HT-29 (cell line): ENCODE measurements at regions not wholly inside any gene's neighbourhood (a gene's known extent, or its start where the extent isn't known, plus 50 kb on each side); places are given as distances from the start of the nearest gene placed in this dataset.
A peak's percentile ranks its signal among the peaks of the same experiment; 100 is the strongest.
"Not testable (repeated sequence)": the region's sequence is repeated elsewhere in the genome, so short reads cannot be mapped to it uniquely, and the experiment has no call there.

ENCODE experiments used
- DNase-seq: peaks from one replicate; pipeline ENCODE4 v3.0.0-alpha.2; 2015; ENCODE audit warnings: low spot score

DNA sequence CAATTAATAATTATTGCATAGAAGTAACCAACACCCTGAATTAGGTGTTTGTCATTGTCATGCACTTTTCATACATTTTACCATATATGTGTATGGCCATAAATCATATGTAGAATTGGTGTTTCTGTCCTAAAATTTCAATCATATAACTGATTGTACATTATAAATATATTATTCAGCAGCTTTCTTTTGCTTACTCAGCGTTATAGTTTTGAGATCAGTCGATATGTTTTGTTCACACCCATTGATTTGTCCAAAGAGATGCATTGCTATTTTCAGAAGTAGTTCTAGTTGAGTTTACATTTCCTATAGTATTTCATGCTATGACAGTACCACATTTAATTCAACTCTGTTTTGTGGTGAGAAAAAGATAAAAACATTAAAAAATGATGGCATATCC is 50.5 kb upstream of the PARP4 start:
- DNase-seq: no peak

DNA sequence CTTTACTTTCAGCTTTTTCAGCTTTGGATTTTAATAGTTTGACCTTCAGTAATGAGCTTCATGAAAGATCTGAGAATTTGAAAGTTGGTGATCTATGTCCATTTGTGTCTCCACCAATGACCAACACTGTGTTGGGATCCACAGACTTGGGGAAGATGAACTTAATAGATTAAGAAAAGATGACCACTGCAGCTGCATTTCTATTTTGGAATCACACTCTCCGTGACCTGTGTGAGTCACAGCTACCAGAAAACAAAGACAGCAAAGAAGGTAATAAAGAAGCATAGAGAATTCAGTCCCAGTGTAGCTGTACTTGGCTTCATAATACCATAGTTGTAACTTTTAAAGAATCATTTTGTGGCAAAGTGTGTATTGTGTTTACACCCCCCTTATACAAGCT is 51.4 kb upstream of the PARP4 start:
- not testable (repeated sequence) for DNase-seq

DNA sequence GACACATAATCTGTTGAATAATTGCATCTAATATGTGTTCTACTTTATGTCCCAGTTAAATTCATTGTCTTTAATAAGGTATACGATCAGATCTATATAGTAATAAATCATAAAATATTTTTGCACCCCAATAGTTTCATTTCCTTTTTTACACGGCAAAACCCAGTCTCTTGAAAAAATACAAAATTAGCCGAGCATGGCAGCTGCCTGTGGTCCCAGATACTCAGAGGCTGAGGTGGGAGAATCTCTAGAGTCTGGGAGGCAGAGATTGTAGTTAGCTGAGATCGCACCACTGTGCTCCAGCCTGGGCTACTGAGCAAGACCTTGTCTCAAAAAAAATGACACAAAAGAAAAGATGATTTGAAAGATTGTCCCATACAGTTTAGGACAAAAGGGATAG is 52.3 kb upstream of the PARP4 start:
- DNase-seq: no peak

DNA sequence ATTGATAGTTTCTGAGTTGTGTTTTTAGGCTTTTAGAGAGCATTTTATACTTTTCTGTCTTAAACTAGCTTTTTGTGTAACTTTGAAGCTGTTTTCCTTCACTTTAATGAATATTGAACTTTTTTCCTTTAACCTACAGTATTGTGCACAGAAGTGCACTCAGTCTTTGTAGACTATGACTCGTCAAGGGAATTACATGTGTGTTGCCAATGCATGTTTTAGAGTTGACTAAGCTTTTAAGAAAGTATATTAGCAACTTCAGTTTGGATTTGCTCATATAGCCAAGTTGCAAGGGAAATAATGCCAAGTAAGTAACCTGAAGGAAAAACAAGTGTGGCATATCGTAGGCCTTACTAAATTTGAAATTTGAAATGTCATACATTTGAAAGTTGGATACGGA is 55.0 kb upstream of the PARP4 start:
- DNase-seq: not testable (repeated sequence)

DNA sequence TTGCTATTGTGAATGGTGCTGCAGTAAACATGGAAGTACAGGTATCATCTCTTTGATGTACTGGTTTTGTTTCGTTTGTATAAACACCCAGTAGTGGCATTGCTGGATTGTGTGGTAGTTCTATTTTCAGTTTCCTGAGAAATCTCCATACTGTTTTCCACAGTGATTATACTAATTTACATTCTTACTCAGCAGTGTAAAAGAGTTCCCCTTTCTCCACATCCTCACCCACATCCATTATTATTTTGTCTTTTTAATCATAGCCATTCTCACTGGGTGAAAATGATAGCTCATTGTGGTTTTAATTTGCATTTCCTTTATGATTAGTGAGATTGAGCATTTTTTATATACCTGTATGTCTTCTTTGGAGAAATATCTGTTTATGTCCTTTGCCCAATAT is 62.3 kb upstream of the PARP4 start:
- DNase-seq: no peak

DNA sequence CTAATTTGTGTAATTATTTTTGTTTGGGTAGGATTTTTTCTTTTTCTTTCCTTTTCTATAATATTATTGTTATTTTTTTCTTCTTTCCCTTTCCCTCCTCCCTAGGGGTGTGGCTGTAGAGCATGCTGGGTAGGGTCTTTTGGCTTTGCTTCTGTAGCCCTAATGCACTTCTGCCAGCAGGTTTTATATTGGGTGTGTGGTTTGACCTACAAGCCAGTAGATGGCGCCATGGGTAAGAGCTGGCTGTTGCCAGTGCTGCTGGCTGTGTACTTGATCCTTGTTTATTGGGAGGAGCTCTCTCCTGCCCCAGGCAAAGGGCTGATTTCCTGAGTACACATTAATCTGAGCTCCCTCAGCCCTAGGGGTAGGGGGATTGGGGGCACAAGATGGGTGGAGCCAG is 67.7 kb upstream of the PARP4 start:
- peak; percentile 47 for DNase-seq

DNA sequence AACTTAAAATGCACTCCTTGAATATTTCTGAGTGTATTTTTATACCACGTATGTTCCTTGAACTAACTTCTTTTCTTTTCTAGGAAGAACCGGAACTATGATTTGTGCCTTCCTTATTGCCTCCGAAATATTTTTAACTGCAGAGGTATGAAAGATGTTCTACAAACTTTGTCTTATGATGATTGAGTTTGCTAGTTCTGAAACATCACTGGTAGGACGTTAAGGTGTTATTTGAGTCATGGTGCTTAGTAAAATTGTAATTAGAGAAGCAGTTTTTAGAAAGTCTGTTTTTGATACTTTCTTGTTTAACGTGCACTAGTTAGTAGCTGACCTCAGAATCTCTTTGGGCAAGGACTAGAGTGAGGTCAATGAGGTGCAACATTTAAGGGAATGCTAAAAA is 69.0 kb upstream of the PARP4 start:
- not testable (repeated sequence) for DNase-seq

DNA sequence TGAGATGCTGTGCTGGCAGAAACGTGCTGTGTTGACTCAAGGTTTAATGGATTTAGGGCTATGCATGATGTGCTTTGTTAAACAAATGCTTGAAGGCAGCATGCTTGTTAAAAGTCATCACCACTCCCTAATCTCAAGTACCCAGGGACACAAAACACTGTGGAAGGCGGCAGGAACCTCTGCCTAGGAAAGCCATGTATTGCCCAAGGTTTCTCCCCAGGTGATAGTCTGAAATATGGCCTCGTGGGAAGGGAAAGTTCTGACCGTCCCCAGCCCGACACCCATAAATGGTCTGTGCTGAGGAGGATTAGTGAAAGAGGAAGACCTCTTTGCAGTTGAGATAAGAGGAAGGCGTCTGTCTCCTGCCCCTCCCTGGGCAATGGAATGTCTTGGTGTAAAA is 79.1 kb upstream of the PARP4 start:
- not testable (repeated sequence) for DNase-seq

DNA sequence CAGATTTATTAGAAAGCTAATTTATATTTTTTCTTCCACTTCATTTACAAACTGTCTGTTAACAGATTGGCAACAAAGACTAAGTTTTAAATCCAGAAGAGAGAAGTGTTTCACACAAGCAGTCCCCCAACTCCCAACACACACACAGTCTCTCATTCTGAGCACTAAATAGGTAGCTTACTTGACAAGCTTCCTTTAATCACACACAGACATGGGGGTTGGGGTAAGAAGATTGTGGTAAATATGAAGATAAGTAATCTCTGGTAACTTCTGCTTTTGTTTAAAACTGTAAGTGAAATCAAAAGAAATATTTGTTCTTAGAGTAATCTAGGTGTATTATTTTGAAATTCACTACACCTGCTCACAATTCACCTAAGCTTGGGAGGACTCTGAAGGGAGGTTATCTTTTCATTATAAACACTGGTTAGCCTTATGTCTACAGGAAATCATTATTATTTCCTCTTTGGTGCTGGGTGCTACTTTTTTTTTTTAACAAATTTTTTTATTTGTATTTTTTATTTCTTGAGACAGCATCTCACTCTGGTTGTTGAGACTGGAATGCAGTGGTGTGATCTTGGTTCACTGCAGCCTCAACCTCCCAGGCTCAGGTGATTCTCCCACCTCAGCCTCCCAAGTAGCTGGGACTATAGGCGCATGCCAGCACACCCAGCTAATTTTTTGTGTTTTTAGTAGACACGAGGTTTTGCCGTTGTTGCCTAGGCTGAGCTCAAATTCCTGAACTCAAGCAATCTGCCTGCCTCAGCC is 82.1 kb upstream of the ATP12A start:
- DNase-seq: not testable (repeated sequence)

DNA sequence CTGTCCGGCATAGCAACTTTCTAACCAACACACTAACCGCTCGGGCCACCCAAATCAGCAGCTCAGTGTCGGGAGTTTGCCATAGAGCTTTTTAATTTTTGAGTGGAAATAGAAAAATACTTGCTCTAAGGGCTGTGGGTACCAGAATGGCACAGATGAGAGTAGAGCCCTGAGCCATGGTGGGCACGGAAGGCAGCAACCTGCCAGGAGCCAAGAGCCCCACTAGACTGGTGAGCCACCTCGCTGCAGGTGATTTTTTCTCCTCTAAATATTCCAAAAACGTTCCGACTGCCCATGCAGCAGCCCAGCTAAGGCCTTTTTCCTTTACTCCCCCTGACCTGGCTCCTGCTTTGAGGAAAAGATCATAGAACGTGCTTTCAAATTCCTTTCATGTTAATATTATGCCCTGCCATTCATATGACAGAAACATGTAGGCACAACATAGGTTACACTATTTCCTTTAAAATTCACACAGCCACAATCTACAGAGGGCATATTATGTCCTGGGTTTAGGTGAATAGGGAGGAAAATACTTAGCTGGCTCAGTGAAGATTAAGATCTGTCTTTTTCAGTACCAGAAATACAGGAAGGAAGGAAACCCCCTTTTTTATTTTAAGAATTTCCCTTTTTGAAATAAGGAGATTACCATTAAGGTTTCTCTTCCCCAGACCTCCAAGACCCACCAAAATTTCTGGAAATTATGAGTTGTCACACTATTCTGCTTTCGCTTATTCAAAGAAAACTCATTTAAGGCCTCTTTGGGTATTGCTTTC is 81.0 kb upstream of the ATP12A start:
- not testable (repeated sequence) for DNase-seq

DNA sequence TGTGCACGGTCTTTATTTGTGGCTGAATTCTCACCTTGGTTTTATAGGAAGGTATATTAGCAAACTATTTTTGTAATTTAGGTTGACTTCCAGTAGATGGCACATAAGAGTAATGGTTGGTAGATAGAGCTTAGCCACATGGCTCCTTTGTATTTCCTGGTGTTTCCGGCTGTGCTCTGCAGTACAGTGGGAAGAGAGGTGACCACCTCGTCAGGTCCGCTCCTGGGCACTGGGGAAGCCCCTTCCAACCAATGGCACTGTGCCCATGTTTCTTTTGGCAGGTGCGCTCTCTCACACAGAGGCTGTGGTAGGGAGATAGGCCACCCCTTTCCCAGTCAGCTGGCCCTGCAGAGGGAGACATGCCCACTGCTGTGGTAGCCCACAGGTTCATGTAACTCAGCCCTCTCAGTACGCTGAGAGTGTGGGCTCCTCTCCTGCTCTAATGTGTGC is 74.3 kb upstream of the ATP12A start:
- peak; percentile 34 for DNase-seq

DNA sequence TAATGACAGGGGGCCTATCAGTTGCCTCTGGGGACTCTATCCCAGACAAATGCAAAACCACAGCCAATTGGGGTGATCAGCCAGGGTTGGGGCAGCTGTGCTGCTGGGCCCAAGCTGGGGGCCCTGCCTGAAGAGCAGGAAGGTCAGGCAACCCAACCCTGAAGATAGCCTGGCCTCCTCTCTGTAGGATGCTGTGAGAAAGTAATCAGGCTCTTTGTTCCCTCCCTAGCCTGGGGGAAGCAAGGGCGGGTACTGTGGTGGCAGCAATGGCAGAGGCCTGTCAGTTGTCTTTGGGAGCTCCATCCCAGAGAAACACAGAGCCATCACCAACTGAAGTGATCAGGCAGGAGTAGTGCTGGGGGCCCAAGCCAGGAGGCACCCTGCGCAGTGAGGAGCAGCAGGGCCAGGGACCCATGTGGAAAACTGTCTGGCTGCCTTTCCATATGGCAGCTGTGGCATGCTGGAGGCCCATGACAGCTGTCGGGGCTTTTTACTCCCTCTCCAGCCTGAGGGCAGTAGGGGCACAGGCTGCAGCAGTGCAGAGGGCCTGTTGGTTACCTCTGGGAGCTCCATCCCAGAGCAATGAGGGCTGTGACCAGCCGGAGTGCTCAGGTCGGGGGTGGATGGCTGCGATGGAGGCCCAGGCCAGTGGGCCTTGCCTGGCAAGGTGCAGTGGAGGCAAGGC is 73.6 kb upstream of the ATP12A start:
- DNase-seq: no peak

DNA sequence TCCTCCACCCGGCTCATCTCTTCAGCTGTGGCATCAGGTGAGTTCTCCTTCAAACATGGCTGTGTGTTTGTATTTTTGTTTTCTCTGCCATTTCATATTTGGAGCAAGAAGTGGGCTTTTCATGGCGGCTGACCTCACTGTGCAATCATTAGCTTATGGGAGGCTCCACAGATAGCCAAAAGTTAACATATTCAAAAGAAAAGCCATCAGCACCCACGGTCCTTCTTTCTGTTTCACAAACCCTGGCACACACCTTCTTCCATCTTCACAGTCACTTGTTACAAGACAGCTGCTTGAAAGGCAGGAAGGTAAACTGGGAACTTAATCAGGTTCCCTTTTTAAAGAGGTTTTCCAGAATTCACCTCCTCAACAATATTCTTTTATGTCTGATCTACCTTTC is 69.3 kb upstream of the ATP12A start:
- no peak for DNase-seq

DNA sequence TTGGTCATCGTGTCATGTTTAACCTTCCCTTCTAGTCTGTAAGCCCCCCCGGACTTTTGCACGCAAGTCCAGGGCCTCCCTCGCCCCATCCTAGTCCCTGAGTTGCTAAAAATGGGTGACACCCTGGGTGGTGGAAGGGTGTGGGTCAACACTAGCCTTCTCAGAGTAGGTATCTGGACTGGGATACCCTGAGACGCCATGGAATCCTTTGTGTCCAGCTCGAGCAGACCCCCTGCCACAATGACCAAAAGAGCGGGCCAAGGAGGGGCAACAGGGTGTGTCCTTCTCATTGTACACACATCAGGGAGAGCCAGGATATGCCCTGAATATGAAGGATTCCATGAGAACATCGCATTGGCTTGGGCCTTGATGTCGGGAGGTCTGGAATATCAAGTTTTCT is 67.5 kb upstream of the ATP12A start:
- no peak for DNase-seq

DNA sequence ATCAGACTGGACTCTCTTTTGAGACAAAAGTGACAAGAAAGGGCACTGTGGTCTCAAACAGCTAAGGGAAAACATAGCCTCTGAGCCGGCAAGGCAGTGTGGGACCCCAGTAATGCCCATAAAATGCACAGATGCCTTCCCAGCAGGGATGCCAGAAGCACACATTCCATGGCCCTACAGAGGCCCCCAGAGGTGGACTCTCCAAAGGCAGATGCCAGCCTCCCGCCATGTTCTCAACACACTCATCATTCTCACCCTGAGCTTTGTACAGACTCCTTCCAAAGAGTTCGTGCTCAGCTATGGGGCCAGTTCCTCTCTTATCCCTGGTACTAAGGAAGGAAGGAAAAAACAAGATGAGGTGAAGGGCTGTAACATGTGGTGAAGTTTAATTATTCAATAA is 67.1 kb upstream of the ATP12A start:
- no peak for DNase-seq

DNA sequence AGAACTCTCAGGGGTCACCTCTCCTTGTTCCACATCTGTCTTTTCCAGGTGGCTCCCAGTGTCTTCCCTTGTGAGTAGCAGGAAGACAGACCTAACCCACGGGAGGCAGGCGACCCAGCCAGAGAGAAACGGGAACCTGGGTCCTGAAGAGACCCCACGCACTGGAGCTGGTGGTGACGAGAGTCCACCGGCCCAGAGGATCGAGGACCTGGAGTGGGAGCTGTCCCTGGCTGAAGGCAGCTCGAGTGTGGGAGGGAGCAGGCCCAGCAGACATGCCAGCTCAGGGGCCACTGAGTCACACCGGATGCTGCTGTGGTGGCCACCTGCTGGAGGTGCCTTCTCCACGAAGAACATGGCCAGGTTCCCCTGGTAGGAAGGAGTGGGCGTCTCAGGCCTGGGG is 66.5 kb upstream of the ATP12A start:
- no peak for DNase-seq

DNA sequence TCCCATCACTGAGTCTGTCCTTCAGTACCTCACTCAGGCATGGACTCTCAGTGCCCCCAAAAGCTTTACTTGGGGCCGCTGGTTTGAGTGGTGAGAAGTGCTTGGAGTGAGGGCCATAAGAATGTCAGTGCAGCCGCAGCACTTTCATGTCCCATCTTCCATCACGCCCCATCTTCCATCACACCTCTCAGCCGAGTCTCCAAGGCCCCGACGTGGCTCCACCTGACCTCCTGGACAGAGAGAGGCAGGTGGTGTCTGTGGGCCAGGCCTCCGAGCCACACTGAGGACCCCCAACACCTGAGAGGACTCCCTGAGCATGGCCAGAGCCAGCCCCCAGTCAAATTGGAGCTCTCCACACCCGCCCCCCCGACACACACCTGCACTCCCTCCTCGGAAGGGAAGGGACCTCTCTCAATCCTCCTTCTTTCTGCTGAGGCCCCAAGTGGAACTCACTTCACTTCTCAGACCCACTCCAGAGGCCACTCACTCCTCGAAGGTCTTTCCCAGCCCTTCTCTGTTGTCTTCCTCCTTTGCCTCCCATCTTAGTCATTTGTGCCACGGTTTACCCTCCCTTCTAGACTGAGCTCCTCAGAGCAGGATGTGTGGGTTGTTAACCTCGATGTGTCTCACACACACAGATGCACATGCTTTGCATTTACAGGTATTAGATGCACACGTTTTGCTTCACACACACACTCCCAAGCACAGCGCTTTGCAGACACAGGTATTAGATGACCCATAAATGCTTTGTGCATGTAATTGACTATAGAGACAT is 65.7 kb upstream of the ATP12A start:
- DNase-seq: no peak

DNA sequence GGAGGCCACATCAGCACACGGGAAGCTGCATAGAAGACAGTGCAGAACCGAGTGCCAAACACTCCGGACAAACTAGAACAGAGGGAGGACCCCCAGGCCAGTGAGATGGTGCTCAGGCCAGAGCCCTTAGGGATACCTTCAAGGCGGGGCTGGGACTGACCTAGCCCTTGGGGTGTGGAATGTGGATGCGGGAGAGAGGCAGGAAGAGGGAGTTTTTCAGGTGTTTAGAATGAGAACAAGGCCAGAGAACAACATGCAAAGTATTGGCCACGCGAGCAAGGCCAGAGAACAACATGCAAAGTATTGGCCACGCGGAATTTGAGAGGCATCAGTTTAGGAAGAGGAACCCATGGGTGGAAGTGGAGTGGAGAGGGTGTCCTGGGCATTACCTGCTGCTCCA is 65.1 kb upstream of the ATP12A start:
- no peak for DNase-seq

DNA sequence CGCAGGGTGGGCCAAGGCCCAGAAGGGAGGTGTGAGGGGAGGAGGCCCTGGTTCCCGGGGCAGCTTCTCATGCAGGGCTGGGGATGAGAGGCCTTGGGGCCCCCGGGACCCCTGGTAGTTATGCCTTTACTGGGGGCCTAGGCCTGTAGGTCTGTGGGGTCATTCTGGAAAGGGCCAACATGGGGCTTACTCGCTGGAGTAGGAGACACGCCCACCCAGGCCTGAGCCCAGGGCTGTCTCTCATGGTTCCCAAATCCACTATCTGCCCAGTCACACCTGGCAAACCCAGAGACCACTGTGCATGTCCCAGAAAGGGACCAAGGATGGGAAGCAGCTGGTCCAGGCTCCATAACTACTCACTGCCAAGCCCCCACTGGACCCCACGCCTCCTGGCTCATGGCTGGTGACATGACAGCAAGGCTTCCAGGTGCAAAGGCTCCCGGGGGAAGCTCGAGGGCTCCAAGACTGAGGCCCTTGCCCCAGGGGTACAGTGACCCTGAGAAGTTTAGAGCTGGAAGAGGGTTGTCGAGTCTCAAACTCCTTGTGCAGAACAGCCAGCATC is 64.2 kb upstream of the ATP12A start:
- no peak for DNase-seq

DNA sequence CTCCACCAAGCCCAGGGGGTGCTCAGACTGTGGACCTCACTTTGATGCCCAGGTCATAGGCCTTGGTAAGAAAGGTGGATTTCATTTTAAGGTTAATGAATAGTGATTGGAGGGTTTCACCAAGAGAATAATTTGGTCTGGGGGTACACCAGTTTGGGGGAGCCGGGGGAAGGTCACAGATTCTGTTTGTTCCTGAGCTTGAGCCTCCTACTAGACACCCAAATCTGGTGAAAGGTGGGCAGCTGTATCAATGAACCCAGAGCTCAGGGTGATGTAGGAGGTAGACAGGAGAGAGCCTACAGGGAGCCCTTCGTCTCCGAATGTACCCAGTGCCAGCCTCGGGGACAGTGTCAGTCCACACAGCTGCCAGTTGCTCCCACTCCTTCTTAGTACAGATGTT is 63.7 kb upstream of the ATP12A start:
- DNase-seq: no peak

DNA sequence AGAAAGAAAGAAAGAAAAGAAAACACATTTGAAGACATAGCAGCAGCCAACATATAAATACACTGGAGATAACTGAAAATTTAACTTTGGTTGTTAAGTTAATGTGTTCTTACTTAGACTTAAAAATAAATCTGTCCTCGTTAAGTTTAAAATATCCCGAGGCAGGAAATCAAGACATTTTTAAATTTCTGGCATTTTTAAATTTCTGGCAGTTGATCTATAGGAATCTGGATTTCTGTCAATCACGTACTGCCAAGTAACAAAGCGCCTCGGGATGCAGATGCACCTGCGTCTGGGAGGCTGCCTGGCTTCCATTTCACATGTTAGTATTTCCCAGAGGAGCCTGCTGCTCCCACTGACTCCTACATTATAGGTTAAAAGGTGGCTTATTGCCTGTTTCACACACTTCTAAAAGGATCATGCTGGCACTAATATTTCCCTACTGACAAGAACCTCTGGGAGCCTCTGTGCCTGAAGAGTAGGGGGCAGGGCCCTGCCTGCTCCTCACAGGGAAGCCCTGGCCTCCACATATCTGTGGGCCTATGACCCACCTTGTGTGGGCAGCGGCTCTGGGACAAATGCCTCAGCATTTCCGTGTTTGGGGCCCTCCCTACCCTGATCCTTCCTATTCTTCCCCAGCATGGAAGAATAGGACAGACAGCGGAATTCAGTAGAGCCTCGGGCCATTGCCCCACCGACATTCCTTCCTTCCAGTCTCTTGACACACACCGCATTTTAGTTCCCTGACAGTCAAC is 62.8 kb upstream of the ATP12A start:
- no peak for DNase-seq
